Calu3 (cell line): ENCODE measurements at regions not wholly inside any gene's neighbourhood (a gene's known extent, or its start where the extent isn't known, plus 50 kb on each side); places are given as distances from the start of the nearest gene placed in this dataset.

Source experiments
- BruUV-seq: library from RNA; stranded (reverse); fragments of 400-500 nt; replicated peaks from 2 replicates; lab custom pipeline; 2021; lab: Mats Ljungman, UMichigan
- CTCF ChIA-PET: fragments of 300-600 bp; sonication (Branson Sonifier 250); formaldehyde crosslinking; loops from one replicate; lab custom pipeline; 2022; ENCODE audit warnings: antibody characterized with exemption; lab: Charles Lee
- DNase-seq: peaks from one replicate; pipeline ENCODE4 v3.0.0; 2022
- H3K27ac Mint-ChIP-seq: one replicate; pipeline ENCODE4 v1.8.0; 2022; ENCODE audit warnings: mixed read lengths; ENCODE audit not compliant: unreplicated experiment
- H3K27me3 Mint-ChIP-seq: one replicate; pipeline ENCODE4 v1.8.0; 2022; ENCODE audit warnings: mixed read lengths; ENCODE audit not compliant: unreplicated experiment
- H3K36me3 Mint-ChIP-seq: one replicate; pipeline ENCODE4 v1.8.0; 2022; ENCODE audit warnings: mild to moderate bottlenecking, moderate library complexity, mixed read lengths; ENCODE audit not compliant: insufficient read depth, unreplicated experiment
- H3K4me1 Mint-ChIP-seq: one replicate; pipeline ENCODE4 v1.8.0; 2022; ENCODE audit warnings: mild to moderate bottlenecking, low read depth, mixed read lengths; ENCODE audit not compliant: unreplicated experiment
- H3K4me3 Mint-ChIP-seq: one replicate; pipeline ENCODE4 v1.8.0; 2022; ENCODE audit warnings: mild to moderate bottlenecking, low read depth, moderate library complexity, mixed read lengths; ENCODE audit not compliant: unreplicated experiment
- H3K9me3 Mint-ChIP-seq: one replicate; pipeline ENCODE4 v1.8.0; 2022; ENCODE audit warnings: low read depth, mixed read lengths; ENCODE audit not compliant: unreplicated experiment
- CTCF ChIP-seq: fragments of 200-600 bp; IDR thresholded peaks from one replicate; pipeline ENCODE4 v1.8.0; 2022; ENCODE audit warnings: antibody characterized with exemption; ENCODE audit not compliant: unreplicated experiment
- intact Hi-C: fragments of 100-400 bp; cut with micrococcal nuclease; formaldehyde crosslinking; loops from one replicate; pipeline ENCODE4 v1.10.0; 2022; ENCODE audit not compliant: unreplicated experiment

GRCh38 chr17:72566671-72567484 lies 446.1 kb downstream of the SOX9 start:
- H3K36me3 Mint-ChIP-seq = peaks cover 43% of the 10 kb centered on the region
- no peaks in the 10 kb centered on the region for H3K9me3 Mint-ChIP-seq
- no peak for TF ChIP-seq CTCF
- H3K27me3 Mint-ChIP-seq = no peaks in the 10 kb centered on the region
- CTCF ChIA-PET = interaction anchor here (0.5 kb wide), 1 partner anchor 1198 kb away, joined by 5 read pairs; no protein-coding TSS in a partner anchor
- intact Hi-C loops = no loop called here
- DNase-seq = no peak
- BruUV-seq = no TSS peak
- no peak overlapping the region for H3K27ac Mint-ChIP-seq
- H3K4me3 Mint-ChIP-seq = no peak overlapping the region
- peaks cover 32% of the 10 kb centered on the region for H3K4me1 Mint-ChIP-seq

- no peak for TF ChIP-seq CTCF
- no TSS peak for BruUV-seq
- no peaks in the 10 kb centered on the region for H3K9me3 Mint-ChIP-seq
- intact Hi-C loops = no loop called here
- H3K4me3 Mint-ChIP-seq = no peak overlapping the region
- CTCF ChIA-PET = no interaction called here
- DNase-seq = no peak
- no peak overlapping the region for H3K27ac Mint-ChIP-seq
- H3K36me3 Mint-ChIP-seq = peaks cover 49% of the 10 kb centered on the region
- H3K27me3 Mint-ChIP-seq = no peaks in the 10 kb centered on the region
- H3K4me1 Mint-ChIP-seq = peaks cover 41% of the 10 kb centered on the region
Observed at GRCh38 chr17:72567774-72568173, 447.0 kb downstream of the SOX9 start.

- H3K4me1 Mint-ChIP-seq = peaks cover 44% of the 10 kb centered on the region
- no TSS peak for BruUV-seq
- H3K36me3 Mint-ChIP-seq = peaks cover 40% of the 10 kb centered on the region
Observed at GRCh38 chr17:72569148-72569946, 448.5 kb downstream of the SOX9 start.

More at GRCh38 chr17:72569148-72569946, 448.5 kb downstream of the SOX9 start:
- CTCF ChIA-PET = no interaction called here
- intact Hi-C loops = no loop called here
- Mint-ChIP-seq H3K27ac (no peak overlapping the region), H3K9me3 (no peaks in the 10 kb centered on the region), H3K4me3 (no peak overlapping the region), H3K27me3 (no peaks in the 10 kb centered on the region)
- no peak for TF ChIP-seq CTCF
- no peak for DNase-seq
